ENCODE measurements at regions not wholly inside any gene's neighbourhood (a gene's known extent, or its start where the extent isn't known, plus 50 kb on each side); places are given as distances from the start of the nearest gene placed in this dataset.

- H3K36me3 ChIP-seq (replicated peaks in 1 of 2; ENCODE audit: control insufficient read depth in 1 of 2, insufficient read depth in 2 of 2, low read length in 2 of 2), result no peaks in the 10 kb centered on the region
- H3K9ac ChIP-seq (ENCODE audit: insufficient read depth, low read depth, low read length), result no peak overlapping the region
- H3K4me3 ChIP-seq (replicated peaks in 1 of 3; ENCODE audit: insufficient read depth in 1 of 3, low read depth in 2 of 3, low read length in 3 of 3), result no peak overlapping the region
- FAIRE-seq, result no peak
- H3K27me3 ChIP-seq (ENCODE audit: control insufficient read depth in 1 of 2, insufficient read depth in 2 of 2, low read length in 2 of 2), result no peaks in the 10 kb centered on the region; a peak in 1 of 5 replicates
- POLR2A ChIA-PET, result no interaction called here
- H3K27ac ChIP-seq (ENCODE audit: extremely low read length, insufficient read depth, low read length), result no peak overlapping the region
- in situ Hi-C loops (cut with HindIII; ENCODE audit: extremely low pct_ligation_motif_present, low pct_unique_long_range_greater_than_20kb), result no loop called here
- H3K4me2 ChIP-seq (ENCODE audit: low read depth, low read length), result no peak overlapping the region
- no peaks in the 10 kb centered on the region for H3K9me3 ChIP-seq (ENCODE audit: low read length)
- no TSS peak for BruUV-seq (replicated peaks)
- WGBS (ENCODE audit: low lambda C conversion rate), result 0% methylated on average over 1 of the region's 1 CpG
- no peak overlapping the region for H2AFZ ChIP-seq (ENCODE audit: low read length)
- CTCF ChIA-PET (ENCODE audit: low intra/inter-chr PET ratio, low total read pairs), result no interaction called here
- intact Hi-C loops (cut with micrococcal nuclease; ENCODE audit: unreplicated experiment), result no loop called here
- no peak for ATAC-seq
- no peaks in the 10 kb centered on the region for H4K20me1 ChIP-seq (ENCODE audit: insufficient read depth, low read length)
- no peaks in the 10 kb centered on the region for H3K4me1 ChIP-seq (ENCODE audit: insufficient read depth, low read length)
- DNase-seq (ENCODE audit: low spot score), result no peak
- TF ChIP-seq HNRNPL (IDR thresholded peaks at IDR 0.05; ENCODE audit: low read depth, low read length), result no peak
- no peak for TF ChIP-seq ZNF616 (CRISPR knock-in tag; IDR thresholded peaks at IDR 0.05; ENCODE audit: low read depth)
- TF ChIP-seq ZNF605 (CRISPR knock-in tag; IDR thresholded peaks at IDR 0.05), result no peak
- H3K79me2 ChIP-seq (ENCODE audit: insufficient read depth, low read length), result no peaks in the 10 kb centered on the region
These were observed 754.5 kb upstream of the LRRN3 start for GRCh38 chr7:110336423-110336822.

GRCh38 chr7:110337646-110338045 lies 753.3 kb upstream of the LRRN3 start:
- no peak overlapping the region for H3K4me3 ChIP-seq (replicated peaks in 1 of 3; ENCODE audit: insufficient read depth in 1 of 3, low read depth in 2 of 3, low read length in 3 of 3)
- in situ Hi-C loops (cut with HindIII; ENCODE audit: extremely low pct_ligation_motif_present, low pct_unique_long_range_greater_than_20kb) (no loop called here), intact Hi-C loops (cut with micrococcal nuclease; ENCODE audit: unreplicated experiment) (no loop called here)
- H3K27me3 ChIP-seq (ENCODE audit: control insufficient read depth in 1 of 2, insufficient read depth in 2 of 2, low read length in 2 of 2), result no peaks in the 10 kb centered on the region; a peak in 1 of 5 replicates
- H3K79me2 ChIP-seq (ENCODE audit: insufficient read depth, low read length), result no peaks in the 10 kb centered on the region
- H4K20me1 ChIP-seq (ENCODE audit: insufficient read depth, low read length), result no peaks in the 10 kb centered on the region
- no peaks in the 10 kb centered on the region for H3K4me1 ChIP-seq (ENCODE audit: insufficient read depth, low read length)
- H3K36me3 ChIP-seq (replicated peaks in 1 of 2; ENCODE audit: control insufficient read depth in 1 of 2, insufficient read depth in 2 of 2, low read length in 2 of 2), result no peaks in the 10 kb centered on the region
- no TSS peak for BruUV-seq (replicated peaks)
- POLR2A ChIA-PET, result no interaction called here
- H3K4me2 ChIP-seq (ENCODE audit: low read depth, low read length), result no peak overlapping the region
- no peak overlapping the region for H2AFZ ChIP-seq (ENCODE audit: low read length)
- 4% methylated on average over 5 of the region's 5 CpGs for WGBS (ENCODE audit: low lambda C conversion rate)
- ATAC-seq, result no peak
- TF ChIP-seq ZNF567 (CRISPR knock-in tag; IDR thresholded peaks at IDR 0.05; ENCODE audit: borderline replicate concordance), result no peak
- no peak for TF ChIP-seq HIVEP1 (CRISPR knock-in tag; IDR thresholded peaks at IDR 0.05)
- no peak for TF ChIP-seq ZNF766 (CRISPR knock-in tag; IDR thresholded peaks at IDR 0.05; ENCODE audit: borderline replicate concordance)
- TF ChIP-seq ATF3 (CRISPR knock-in tag; IDR thresholded peaks at IDR 0.05), result no peak
- TF ChIP-seq ZNF180 (CRISPR knock-in tag; IDR thresholded peaks at IDR 0.05; ENCODE audit: borderline replicate concordance, low read depth), result no peak
- TF ChIP-seq CENPT (CRISPR knock-in tag; IDR thresholded peaks at IDR 0.05; ENCODE audit: low read depth), result no peak
- TF ChIP-seq CREB1 (IDR thresholded peaks at IDR 0.05), result peak; percentile 72
- TF ChIP-seq CREB1 (CRISPR knock-in tag; IDR thresholded peaks at IDR 0.05), result no peak
- TF ChIP-seq ATF7 (IDR thresholded peaks at IDR 0.05), result peak; percentile 60; the same call in 1 of the 2 replicates
- no peak for TF ChIP-seq ATF7 (CRISPR knock-in tag; IDR thresholded peaks at IDR 0.05)
- TF ChIP-seq AKAP8 (CRISPR knock-in tag; IDR thresholded peaks at IDR 0.05), result no peak
- TF ChIP-seq ZNF484 (CRISPR knock-in tag; IDR thresholded peaks at IDR 0.05; ENCODE audit: borderline replicate concordance, low read depth), result no peak
- no peak for TF ChIP-seq PTBP1 (IDR thresholded peaks at IDR 0.05; ENCODE audit: low read depth, low read length, poor library complexity, severe bottlenecking)
- no peaks in the 10 kb centered on the region for H3K9me3 ChIP-seq (ENCODE audit: low read length)
- no peak overlapping the region for H3K9ac ChIP-seq (ENCODE audit: insufficient read depth, low read depth, low read length)
- no peak for FAIRE-seq
- DNase-seq (ENCODE audit: low spot score), result no peak
- CTCF ChIA-PET (ENCODE audit: low intra/inter-chr PET ratio, low total read pairs), result no interaction called here
- no peak overlapping the region for H3K27ac ChIP-seq (ENCODE audit: extremely low read length, insufficient read depth, low read length)
